WERI-Rb-1 (cell line): ENCODE measurements at regions not wholly inside any gene's neighbourhood (a gene's known extent, or its start where the extent isn't known, plus 50 kb on each side); places are given as distances from the start of the nearest gene placed in this dataset.

Experiments used
- DNase-seq: peaks from one replicate; pipeline ENCODE4 v3.0.0-alpha.2; 2020
- H3K27ac ChIP-seq: fragments of 250-450 bp; sonication (Bioruptor Pico); 2 replicates; pipeline ENCODE4 v1.5.1; 2020; ENCODE audit warnings: mild to moderate bottlenecking, moderate library complexity
- H3K27me3 ChIP-seq: fragments of 250-450 bp; sonication (Bioruptor Pico); 2 replicates; pipeline ENCODE4 v1.5.1; 2021; ENCODE audit warnings: mild to moderate bottlenecking, low read depth, moderate library complexity; ENCODE audit not compliant: insufficient read depth, severe bottlenecking
- H3K36me3 ChIP-seq: fragments of 250-450 bp; sonication (Bioruptor Pico); 2 replicates; pipeline ENCODE4 v1.5.1; 2020; ENCODE audit warnings: mild to moderate bottlenecking, moderate library complexity
- H3K4me3 ChIP-seq: 2 replicates; pipeline ENCODE4 v1.5.1; 2011; ENCODE audit warnings: low read depth, mild to moderate bottlenecking, control low read depth, low read length
- H3K9me3 ChIP-seq: fragments of 250-450 bp; sonication (Bioruptor Pico); 2 replicates; pipeline ENCODE4 v1.5.1; 2021; ENCODE audit warnings: mild to moderate bottlenecking, moderate library complexity; ENCODE audit not compliant: severe bottlenecking
- TF ChIP-seq, protein P1 (sequence below): IDR thresholded peaks from 2 replicates; pipeline ENCODE4 v1.5.1; 2011; ENCODE audit warnings: low read depth, mild to moderate bottlenecking, control low read depth, inconsistent platforms, low read length

DNA sequence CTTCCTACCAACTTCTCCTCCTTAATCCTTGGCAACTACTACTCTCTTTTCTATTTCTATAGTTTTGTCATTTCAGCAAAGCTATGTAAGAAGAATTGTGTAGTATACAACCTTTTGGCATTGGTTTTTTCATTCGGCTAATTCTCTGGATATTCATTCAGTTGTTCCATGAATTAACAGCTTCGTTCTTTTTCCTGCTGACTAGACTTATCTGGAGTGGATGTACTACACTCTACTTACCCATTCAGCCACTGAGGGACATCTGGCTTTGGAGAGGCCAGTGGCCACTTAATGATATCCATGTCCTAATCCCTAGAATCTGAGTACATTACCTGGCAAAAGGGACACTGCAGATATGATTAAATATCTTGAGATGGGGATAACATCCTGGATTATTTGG, 623.9 kb downstream of the DOK5 start:
- H3K27me3 ChIP-seq: peaks cover 42% of the 10 kb centered on the region
- DNase-seq: no peak
- no peak overlapping the region for H3K4me3 ChIP-seq
- H3K27ac ChIP-seq: no peak overlapping the region
- no peaks in the 10 kb centered on the region for H3K9me3 ChIP-seq
- TF ChIP-seq, protein P1, sequence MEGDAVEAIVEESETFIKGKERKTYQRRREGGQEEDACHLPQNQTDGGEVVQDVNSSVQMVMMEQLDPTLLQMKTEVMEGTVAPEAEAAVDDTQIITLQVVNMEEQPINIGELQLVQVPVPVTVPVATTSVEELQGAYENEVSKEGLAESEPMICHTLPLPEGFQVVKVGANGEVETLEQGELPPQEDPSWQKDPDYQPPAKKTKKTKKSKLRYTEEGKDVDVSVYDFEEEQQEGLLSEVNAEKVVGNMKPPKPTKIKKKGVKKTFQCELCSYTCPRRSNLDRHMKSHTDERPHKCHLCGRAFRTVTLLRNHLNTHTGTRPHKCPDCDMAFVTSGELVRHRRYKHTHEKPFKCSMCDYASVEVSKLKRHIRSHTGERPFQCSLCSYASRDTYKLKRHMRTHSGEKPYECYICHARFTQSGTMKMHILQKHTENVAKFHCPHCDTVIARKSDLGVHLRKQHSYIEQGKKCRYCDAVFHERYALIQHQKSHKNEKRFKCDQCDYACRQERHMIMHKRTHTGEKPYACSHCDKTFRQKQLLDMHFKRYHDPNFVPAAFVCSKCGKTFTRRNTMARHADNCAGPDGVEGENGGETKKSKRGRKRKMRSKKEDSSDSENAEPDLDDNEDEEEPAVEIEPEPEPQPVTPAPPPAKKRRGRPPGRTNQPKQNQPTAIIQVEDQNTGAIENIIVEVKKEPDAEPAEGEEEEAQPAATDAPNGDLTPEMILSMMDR: no peak
- no peaks in the 10 kb centered on the region for H3K36me3 ChIP-seq

DNA sequence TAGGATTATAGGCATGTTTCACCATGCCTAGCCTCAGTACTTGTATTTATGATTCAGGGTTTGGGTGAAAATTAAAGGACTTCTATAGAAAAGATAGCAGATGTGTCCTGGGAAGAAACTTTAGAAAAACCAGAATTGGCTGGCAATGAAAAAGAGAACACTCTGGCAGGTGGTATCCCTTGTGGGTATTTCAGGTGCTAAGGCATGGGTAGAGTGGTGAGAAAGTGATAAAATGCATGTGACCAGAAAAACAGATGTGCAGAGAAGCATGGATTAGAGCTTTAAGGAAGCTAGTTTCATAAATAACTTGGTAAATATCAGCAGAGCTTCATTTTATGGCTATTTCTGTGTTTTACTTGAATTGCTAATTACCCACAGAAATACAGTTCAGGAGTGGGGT, 622.2 kb downstream of the DOK5 start:
- TF ChIP-seq, protein P1: no peak
- Histone ChIP-seq H3K27ac (no peak overlapping the region), H3K9me3 (no peaks in the 10 kb centered on the region), H3K27me3 (peaks cover 50% of the 10 kb centered on the region), H3K36me3 (no peaks in the 10 kb centered on the region), H3K4me3 (no peak overlapping the region)
- DNase-seq: no peak

DNA sequence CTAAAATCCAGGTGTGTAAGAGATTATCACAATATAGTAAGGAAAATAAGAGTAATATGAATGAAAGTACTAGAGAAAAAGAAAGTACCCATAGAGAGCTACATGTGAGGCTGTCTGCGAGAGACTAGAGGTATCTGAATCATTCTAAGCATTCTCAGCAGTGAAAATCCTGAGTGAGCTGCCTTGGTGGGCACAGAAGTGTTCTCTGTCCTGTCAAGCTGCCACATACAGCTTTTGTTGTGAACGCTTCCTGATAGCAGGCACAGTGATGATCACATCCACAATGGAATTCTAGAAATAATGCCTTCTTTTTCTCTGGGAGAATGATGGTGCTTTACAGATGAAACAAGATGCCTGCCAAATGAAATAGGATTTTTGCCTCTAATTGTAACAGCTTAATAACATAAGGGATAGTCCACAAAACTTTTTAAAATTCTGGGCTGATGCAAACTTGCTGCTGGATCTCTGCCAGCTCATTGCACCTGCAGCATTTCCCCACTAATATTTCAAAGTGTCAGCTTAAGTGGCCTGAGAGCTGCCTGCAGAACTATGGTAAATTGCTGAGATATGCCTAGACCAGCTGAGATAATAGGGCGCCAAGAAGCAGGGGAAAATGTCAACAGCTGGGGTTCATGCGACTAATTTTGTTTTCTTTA, 620.5 kb downstream of the DOK5 start:
- Histone ChIP-seq H3K27ac (no peak overlapping the region), H3K4me3 (no peak overlapping the region), H3K36me3 (no peaks in the 10 kb centered on the region), H3K27me3 (peaks cover 56% of the 10 kb centered on the region), H3K9me3 (no peaks in the 10 kb centered on the region)
- TF ChIP-seq, protein P1: no peak
- DNase-seq: no peak

DNA sequence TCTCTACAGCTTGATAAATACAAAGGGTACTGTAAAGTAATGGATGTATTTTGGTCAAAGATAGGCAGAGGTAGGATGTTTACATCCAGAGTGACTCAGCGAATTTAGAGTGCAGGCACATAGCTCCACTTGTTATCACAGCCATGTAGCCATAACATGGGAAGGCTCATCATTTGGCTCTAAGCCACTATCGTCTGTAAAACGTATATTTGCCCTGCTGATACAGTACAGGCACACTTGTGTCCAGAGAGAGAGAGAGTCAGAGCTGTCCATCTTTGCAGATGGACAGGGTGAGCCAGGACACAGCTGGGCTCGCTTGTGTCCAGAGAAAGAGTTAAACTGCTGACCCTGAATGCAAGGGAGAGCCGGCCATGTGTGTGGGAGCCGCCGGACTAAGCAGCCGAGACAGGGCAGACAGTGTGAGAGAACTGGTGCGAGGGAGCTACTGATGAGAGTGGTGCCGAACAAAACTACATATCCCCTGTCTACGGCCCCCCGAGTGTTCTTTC, 619.0 kb downstream of the DOK5 start:
- Histone ChIP-seq H3K4me3 (no peak overlapping the region), H3K27ac (no peak overlapping the region)
- no peak for DNase-seq

DNA sequence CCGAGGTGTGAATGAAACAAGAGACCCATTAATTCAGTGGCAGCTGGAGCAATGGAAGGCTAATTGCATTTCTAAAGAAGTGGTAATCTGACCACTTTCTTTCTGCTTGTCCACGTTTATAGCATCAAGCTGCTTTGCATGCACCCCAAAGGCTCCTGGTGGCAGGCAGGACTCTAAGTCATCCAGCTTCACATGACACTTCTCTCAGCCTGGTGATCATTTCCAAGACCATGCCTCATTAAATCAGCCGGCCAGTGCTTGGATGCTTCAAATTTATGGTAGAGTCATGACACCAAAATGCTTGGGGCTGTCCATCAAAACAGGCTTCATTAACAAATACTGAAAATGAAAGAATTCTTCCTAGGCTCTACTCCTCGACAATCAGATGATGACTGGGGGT, 614.9 kb downstream of the DOK5 start:
- peaks cover 57% of the 10 kb centered on the region for H3K27me3 ChIP-seq
- no peaks in the 10 kb centered on the region for H3K9me3 ChIP-seq
- no peak overlapping the region for H3K27ac ChIP-seq
- H3K36me3 ChIP-seq: no peaks in the 10 kb centered on the region
- TF ChIP-seq, protein P1: no peak
- H3K4me3 ChIP-seq: no peak overlapping the region
- no peak for DNase-seq

More for the DNA sequence above, 619.0 kb downstream of the DOK5 start:
- H3K36me3 ChIP-seq: no peaks in the 10 kb centered on the region
- TF ChIP-seq, protein P1: no peak
- H3K9me3 ChIP-seq: no peaks in the 10 kb centered on the region
- peaks cover 62% of the 10 kb centered on the region for H3K27me3 ChIP-seq

DNA sequence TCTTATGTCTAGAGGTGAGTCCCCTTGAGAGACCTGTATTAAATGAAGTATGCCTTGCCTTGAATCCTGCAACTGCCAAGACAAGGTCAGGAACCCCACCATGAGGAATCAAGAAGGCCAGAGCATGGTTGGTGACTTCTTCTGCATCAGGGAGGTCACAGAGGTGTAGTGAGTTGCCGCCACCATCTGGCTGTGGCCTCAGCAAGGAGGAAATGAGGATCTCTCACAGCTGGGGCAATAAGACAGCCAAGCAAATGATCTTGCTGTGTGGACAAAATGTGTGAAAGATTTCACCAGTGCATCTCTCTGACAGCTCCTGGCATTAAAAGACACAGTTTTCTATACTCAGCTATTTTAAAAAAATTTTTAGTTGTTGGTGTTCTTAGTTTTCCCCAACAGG, 611.0 kb downstream of the DOK5 start:
- no peaks in the 10 kb centered on the region for H3K36me3 ChIP-seq
- no peak overlapping the region for H3K27ac ChIP-seq
- H3K4me3 ChIP-seq: no peak overlapping the region
- TF ChIP-seq, protein P1: no peak
- no peak for DNase-seq
- H3K9me3 ChIP-seq: no peaks in the 10 kb centered on the region
- peaks cover 43% of the 10 kb centered on the region for H3K27me3 ChIP-seq
